K562 (cell line): ENCODE measurements at regions not wholly inside any gene's neighbourhood (a gene's known extent, or its start where the extent isn't known, plus 50 kb on each side); places are given as distances from the start of the nearest gene placed in this dataset.

Experiments
- ARHGAP35 ChIP-seq: fragments of 450-650 bp; IDR thresholded peaks from 2 replicates; pipeline ENCODE4 v1.6.1; 2018; ENCODE audit not compliant: partially characterized antibody
- BRD4 ChIP-seq: fragments of 200-600 bp; sonication (generic); IDR thresholded peaks from 2 replicates; pipeline ENCODE4 v1.6.1; 2017; ENCODE audit warnings: inconsistent platforms
- BRF2 ChIP-seq: IDR thresholded peaks from 3 replicates; pipeline ENCODE4 v1.6.1; 2011; ENCODE audit warnings: borderline replicate concordance, mild to moderate bottlenecking; ENCODE audit not compliant: insufficient read length, insufficient read depth
- CCNT2 ChIP-seq: IDR thresholded peaks from 2 replicates; pipeline ENCODE4 v1.6.1; 2011; ENCODE audit warnings: borderline replicate concordance, low read depth, mild to moderate bottlenecking, moderate library complexity, mixed read lengths, low read length; ENCODE audit not compliant: insufficient read length; ENCODE audit errors: extremely low read depth
- CEBPG ChIP-seq, 3 experiments: fragments of 200-800 bp in 1 of 3; sonication (Bioruptor generic) in 1 of 3; sonication (generic) in 1 of 3; formaldehyde crosslinking in 1 of 3; IDR thresholded peaks in 2 of 3; conservative IDR thresholded peaks in 1 of 3; 2 replicates each; pipeline versions ENCODE4 v1.6.1 to v1.8.0; 2016 to 2022; ENCODE audit warnings: missing compliant biosample characterization in 2 of 3, missing genetic modification characterization in 2 of 3, mild to moderate bottlenecking in 1 of 3, missing genetic modification reagents in 1 of 3
- CREM ChIP-seq: IDR thresholded peaks from 2 replicates; pipeline ENCODE4 v1.6.1; 2014; ENCODE audit warnings: antibody characterized with exemption, low read depth
- HDAC3 ChIP-seq: fragments of 450-650 bp; IDR thresholded peaks from 2 replicates; pipeline ENCODE4 v1.6.1; 2018; ENCODE audit warnings: borderline replicate concordance, mild to moderate bottlenecking, moderate library complexity; ENCODE audit not compliant: partially characterized antibody
- KAT2B ChIP-seq: IDR thresholded peaks from one replicate; pipeline ENCODE4 v1.6.1; 2012; ENCODE audit warnings: low read depth, mild to moderate bottlenecking, control low read depth, inconsistent platforms, low read length, moderate library complexity
- MCM3 ChIP-seq: fragments of 450-650 bp; IDR thresholded peaks from 2 replicates; pipeline ENCODE4 v1.6.1; 2016
- MECOM ChIP-seq: fragments of 250-450 bp; sonication (Bioruptor Pico); IDR thresholded peaks from 2 replicates; pipeline ENCODE4 v1.8.0; 2022; ENCODE audit warnings: inconsistent platforms
- NCOA4 ChIP-seq: fragments of 450-650 bp; IDR thresholded peaks from 2 replicates; pipeline ENCODE4 v1.6.1; 2018; ENCODE audit warnings: mild to moderate bottlenecking; ENCODE audit not compliant: partially characterized antibody
- NR2C2 ChIP-seq, 2 experiments: fragments of 200-800 bp in 1 of 2; sonication (Bioruptor generic) in 1 of 2; sonication (generic) in 1 of 2; formaldehyde crosslinking in 1 of 2; IDR thresholded peaks; 2 replicates each; pipeline versions ENCODE4 v1.6.1 to v1.8.0; 2016 to 2022; ENCODE audit warnings: mild to moderate bottlenecking in 1 of 2, missing compliant biosample characterization in 1 of 2, missing genetic modification characterization in 1 of 2, missing genetic modification reagents in 1 of 2
- POLR2B ChIP-seq: fragments of 450-650 bp; IDR thresholded peaks from 2 replicates; pipeline ENCODE4 v1.6.1; 2018; ENCODE audit warnings: low read depth; ENCODE audit not compliant: partially characterized antibody
- ZFP36 ChIP-seq: fragments of 150-350 bp; IDR thresholded peaks from 2 replicates; pipeline ENCODE4 v1.6.1; 2018; ENCODE audit warnings: low read length, low read depth; ENCODE audit not compliant: partially characterized antibody
- ZNF280B ChIP-seq: fragments of 250-450 bp; sonication (Bioruptor Pico); IDR thresholded peaks from 2 replicates; pipeline ENCODE4 v1.5.1; 2021; ENCODE audit warnings: mild to moderate bottlenecking
- ZNF316 ChIP-seq: fragments of 450-650 bp; IDR thresholded peaks from 2 replicates; pipeline ENCODE4 v1.6.1; 2016
- ZNF699 ChIP-seq: fragments of 250-450 bp; sonication (Bioruptor Pico); IDR thresholded peaks from 2 replicates; pipeline ENCODE4 v1.8.0; 2021; ENCODE audit warnings: mild to moderate bottlenecking, moderate library complexity; ENCODE audit not compliant: insufficient replicate concordance
- TF ChIP-seq, protein P1 (sequence below): fragments of 250-450 bp; sonication (Bioruptor Pico); IDR thresholded peaks from 2 replicates; pipeline ENCODE4 v1.4.0; 2020
- TF ChIP-seq, protein P2 (sequence below): fragments of 450-650 bp; IDR thresholded peaks from 2 replicates; pipeline ENCODE4 v1.6.1; 2016; ENCODE audit warnings: borderline replicate concordance

- TF ChIP-seq CEBPG (CRISPR knock-in tag; IDR thresholded peaks at IDR 0.05): no peak
- TF ChIP-seq CEBPG (tag; conservative IDR thresholded peaks at IDR 0.05 in 1 of 2, IDR thresholded peaks at IDR 0.05 in 1 of 2): no peak
- TF ChIP-seq BRD4: no peak
- no peak for TF ChIP-seq MCM3
- TF ChIP-seq BRF2: no peak
- TF ChIP-seq, protein P1, sequence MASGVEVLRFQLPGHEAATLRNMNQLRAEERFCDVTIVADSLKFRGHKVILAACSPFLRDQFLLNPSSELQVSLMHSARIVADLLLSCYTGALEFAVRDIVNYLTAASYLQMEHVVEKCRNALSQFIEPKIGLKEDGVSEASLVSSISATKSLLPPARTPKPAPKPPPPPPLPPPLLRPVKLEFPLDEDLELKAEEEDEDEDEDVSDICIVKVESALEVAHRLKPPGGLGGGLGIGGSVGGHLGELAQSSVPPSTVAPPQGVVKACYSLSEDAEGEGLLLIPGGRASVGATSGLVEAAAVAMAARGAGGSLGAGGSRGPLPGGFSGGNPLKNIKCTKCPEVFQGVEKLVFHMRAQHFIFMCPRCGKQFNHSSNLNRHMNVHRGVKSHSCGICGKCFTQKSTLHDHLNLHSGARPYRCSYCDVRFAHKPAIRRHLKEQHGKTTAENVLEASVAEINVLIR: no peak
- no peak for TF ChIP-seq ZNF316
- TF ChIP-seq NCOA4: no peak
- TF ChIP-seq KAT2B: no peak
- no peak for TF ChIP-seq CREM
- TF ChIP-seq MECOM (CRISPR knock-in tag): no peak
- no peak for TF ChIP-seq CCNT2
- no peak for TF ChIP-seq ZNF280B (CRISPR knock-in tag)
- TF ChIP-seq POLR2B: no peak
- no peak for TF ChIP-seq NR2C2 (CRISPR knock-in tag; IDR thresholded peaks at IDR 0.05)
- no peak for TF ChIP-seq NR2C2 (tag; IDR thresholded peaks at IDR 0.05)
- TF ChIP-seq ZNF699 (CRISPR knock-in tag): no peak
- TF ChIP-seq HDAC3: no peak
- TF ChIP-seq ARHGAP35: no peak
- TF ChIP-seq ZFP36: peak; percentile 100
- TF ChIP-seq, protein P2, sequence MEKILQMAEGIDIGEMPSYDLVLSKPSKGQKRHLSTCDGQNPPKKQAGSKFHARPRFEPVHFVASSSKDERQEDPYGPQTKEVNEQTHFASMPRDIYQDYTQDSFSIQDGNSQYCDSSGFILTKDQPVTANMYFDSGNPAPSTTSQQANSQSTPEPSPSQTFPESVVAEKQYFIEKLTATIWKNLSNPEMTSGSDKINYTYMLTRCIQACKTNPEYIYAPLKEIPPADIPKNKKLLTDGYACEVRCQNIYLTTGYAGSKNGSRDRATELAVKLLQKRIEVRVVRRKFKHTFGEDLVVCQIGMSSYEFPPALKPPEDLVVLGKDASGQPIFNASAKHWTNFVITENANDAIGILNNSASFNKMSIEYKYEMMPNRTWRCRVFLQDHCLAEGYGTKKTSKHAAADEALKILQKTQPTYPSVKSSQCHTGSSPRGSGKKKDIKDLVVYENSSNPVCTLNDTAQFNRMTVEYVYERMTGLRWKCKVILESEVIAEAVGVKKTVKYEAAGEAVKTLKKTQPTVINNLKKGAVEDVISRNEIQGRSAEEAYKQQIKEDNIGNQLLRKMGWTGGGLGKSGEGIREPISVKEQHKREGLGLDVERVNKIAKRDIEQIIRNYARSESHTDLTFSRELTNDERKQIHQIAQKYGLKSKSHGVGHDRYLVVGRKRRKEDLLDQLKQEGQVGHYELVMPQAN: no peak
Measured at GRCh38 chr1:226800763-226801380, 61.8 kb upstream of the ITPKB start (continued).
